ENCODE measurements at regions not wholly inside any gene's neighbourhood (a gene's known extent, or its start where the extent isn't known, plus 50 kb on each side); places are given as distances from the start of the nearest gene placed in this dataset.

DNA sequence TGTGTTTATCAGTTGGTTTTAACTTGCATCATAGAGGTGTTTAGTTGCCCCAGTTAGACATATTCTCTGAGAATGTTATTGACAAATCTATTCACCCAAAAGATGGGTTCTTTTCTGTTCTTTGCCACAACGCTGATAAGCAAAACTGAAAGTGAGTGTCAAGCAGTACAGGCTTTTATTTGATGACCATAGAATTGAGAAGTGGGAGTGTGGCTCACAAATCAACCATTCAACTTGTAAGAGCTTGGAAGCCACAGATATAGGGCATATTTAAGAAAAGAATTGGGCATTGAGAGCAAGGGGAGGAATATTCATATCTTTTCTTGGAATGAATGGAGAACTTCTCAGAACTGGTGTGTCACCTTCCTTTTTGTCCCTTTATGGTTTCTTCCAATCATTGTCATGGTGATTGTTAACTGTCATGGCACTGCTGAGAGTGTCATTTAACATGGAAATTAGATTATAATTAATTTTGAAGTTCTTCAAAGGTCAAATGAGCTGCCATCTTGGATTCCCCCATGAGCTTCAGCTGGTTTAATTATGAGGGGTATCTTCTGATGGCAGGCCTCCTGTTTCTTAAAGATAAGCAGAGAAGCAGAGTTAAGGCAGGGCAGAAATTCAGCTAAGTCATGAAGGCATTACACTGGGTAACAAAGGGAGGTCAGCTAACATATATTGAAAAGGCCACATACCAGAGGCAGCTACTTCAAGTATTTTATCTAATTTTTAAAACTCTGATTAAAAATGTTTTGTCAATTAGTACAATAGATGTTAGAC is 254.0 kb upstream of the HTR1E start:
- no peak for TF ChIP-seq EZH2 (IDR thresholded peaks at IDR 0.05)
- no peak for TF ChIP-seq POLR2AphosphoS5 (IDR thresholded peaks at IDR 0.05; ENCODE audit: borderline replicate concordance, low read depth, low read length)
- TF ChIP-seq FOXP2 (optimal IDR thresholded peaks at IDR 0.05; ENCODE audit: control extremely low read depth, extremely low read length, insufficient read depth): no peak

All from SK-N-MC (cell line).